Skin epidermis (tissue), 12 donors: ENCODE measurements at regions not wholly inside any gene's neighbourhood (a gene's known extent, or its start where the extent isn't known, plus 50 kb on each side); places are given as distances from the start of the nearest gene placed in this dataset.
A peak's percentile ranks its signal among the peaks of the same experiment; 100 is the strongest.
"Not testable (repeated sequence)": the region's sequence is repeated elsewhere in the genome, so short reads cannot be mapped to it uniquely, and the experiment has no call there.

Experiments used
- H3K27ac ChIP-seq, 21 experiments: fragments of 200-600 bp; sonication (generic) in 11 of 21; one replicate each; pipeline ENCODE4 v1.5.0; 2020; ENCODE audit warnings: mild to moderate bottlenecking in 3 of 21, inconsistent platforms in 2 of 21, moderate library complexity in 2 of 21
- H3K4me3 ChIP-seq, 7 experiments: fragments of 200-600 bp; sonication (generic) in 2 of 7; one replicate each; pipeline ENCODE4 v1.5.0; 2020; ENCODE audit warnings: inconsistent platforms in 2 of 7, mild to moderate bottlenecking in 2 of 7, moderate library complexity in 1 of 7

GRCh38 chr12:107360033-107360432, 266.7 kb upstream of the CRY1 start:
- Histone ChIP-seq H3K4me3 (no peak overlapping the region), H3K27ac (no peak overlapping the region)

GRCh38 chr12:107360482-107360881, 267.1 kb upstream of the CRY1 start:
- Histone ChIP-seq H3K27ac (no peak overlapping the region), H3K4me3 (no peak overlapping the region)

GRCh38 chr12:107361970-107362369, 268.6 kb upstream of the CRY1 start:
- Histone ChIP-seq H3K4me3 (no peak overlapping the region), H3K27ac (no peak overlapping the region)

GRCh38 chr12:107362960-107363359, 269.6 kb upstream of the CRY1 start:
- Histone ChIP-seq H3K27ac (no peak overlapping the region), H3K4me3 (no peak overlapping the region)

- H3K27ac ChIP-seq, result no peak overlapping the region
- H3K4me3 ChIP-seq, result no peak overlapping the region
Observed at GRCh38 chr12:107364875-107365518, 271.6 kb upstream of the CRY1 start.

GRCh38 chr12:107365703-107366102, 272.4 kb upstream of the CRY1 start:
- H3K27ac ChIP-seq, result no peak overlapping the region

GRCh38 chr12:107366322-107366721, 273.0 kb upstream of the CRY1 start:
- no peak overlapping the region for H3K27ac ChIP-seq
- no peak overlapping the region for H3K4me3 ChIP-seq

More at GRCh38 chr12:107365703-107366102, 272.4 kb upstream of the CRY1 start:
- H3K4me3 ChIP-seq, result no peak overlapping the region

- Histone ChIP-seq H3K27ac (peak overlapping the region in 1 of 21 experiments; percentile 7), H3K4me3 (no peak overlapping the region)
Observed at GRCh38 chr12:107368586-107368985, 275.2 kb upstream of the CRY1 start.

- Histone ChIP-seq H3K27ac (peak overlapping the region in 1 of 21 experiments; percentile 7), H3K4me3 (no peak overlapping the region)
Observed at GRCh38 chr12:107369006-107369405, 275.7 kb upstream of the CRY1 start.

GRCh38 chr12:107369679-107370078, 276.3 kb upstream of the CRY1 start:
- H3K27ac ChIP-seq, result peak overlapping the region in 2 of 21 experiments; percentile 32 to 33
- H3K4me3 ChIP-seq, result no peak overlapping the region

GRCh38 chr12:107372229-107372658, 278.9 kb upstream of the CRY1 start:
- Histone ChIP-seq H3K27ac (peak overlapping the region in 3 of 21 experiments; percentile 13 to 46 (median 23)), H3K4me3 (no peak overlapping the region)

- no peak overlapping the region for H3K4me3 ChIP-seq
- H3K27ac ChIP-seq, result peak overlapping the region in 5 of 21 experiments; percentile 13 to 61 (median 23)
Observed at GRCh38 chr12:107373238-107373809, 280.0 kb upstream of the CRY1 start.

- peak overlapping the region in 2 of 21 experiments; percentile 8 to 61 for H3K27ac ChIP-seq
- H3K4me3 ChIP-seq, result no peak overlapping the region
Observed at GRCh38 chr12:107374161-107374840, 281.0 kb upstream of the CRY1 start.

GRCh38 chr12:107375231-107375630, 281.9 kb upstream of the CRY1 start:
- no peak overlapping the region for H3K27ac ChIP-seq
- H3K4me3 ChIP-seq, result no peak overlapping the region

GRCh38 chr12:107377596-107378385, 284.4 kb upstream of the CRY1 start:
- no peak overlapping the region for H3K4me3 ChIP-seq
- no peak overlapping the region for H3K27ac ChIP-seq

- H3K27ac ChIP-seq, result no peak overlapping the region
Observed at GRCh38 chr12:107378609-107379008, 285.3 kb upstream of the CRY1 start.

GRCh38 chr12:107379142-107379851, 285.9 kb upstream of the CRY1 start:
- H3K27ac ChIP-seq, H3K4me3 ChIP-seq: not testable (repeated sequence)

More at GRCh38 chr12:107378609-107379008, 285.3 kb upstream of the CRY1 start:
- no peak overlapping the region for H3K4me3 ChIP-seq

GRCh38 chr12:107379852-107380567, 286.7 kb upstream of the CRY1 start:
- Histone ChIP-seq H3K27ac (no peak overlapping the region), H3K4me3 (no peak overlapping the region)

GRCh38 chr12:107384645-107385044, 291.3 kb upstream of the CRY1 start:
- Histone ChIP-seq H3K27ac (no peak overlapping the region), H3K4me3 (no peak overlapping the region)
